HL-60 (cell line): ENCODE measurements at regions not wholly inside any gene's neighbourhood (a gene's known extent, or its start where the extent isn't known, plus 50 kb on each side); places are given as distances from the start of the nearest gene placed in this dataset.

Experiments used
- DNase-seq, 2 experiments: peaks; one replicate each; pipeline ENCODE4 v3.0.0-alpha.2; 2010 to 2020; ENCODE audit warnings: low read depth in 1 of 2, low spot score in 1 of 2
- H3K27ac ChIP-seq: fragments of 250-450 bp; sonication (Bioruptor Pico); replicated peaks from 2 replicates; pipeline ENCODE4 v1.5.1; 2020; ENCODE audit warnings: mild to moderate bottlenecking, moderate library complexity
- H3K27me3 ChIP-seq: fragments of 250-450 bp; sonication (Bioruptor Pico); 2 replicates; pipeline ENCODE4 v1.5.1; 2021; ENCODE audit warnings: mild to moderate bottlenecking, moderate library complexity; ENCODE audit not compliant: insufficient read depth, poor library complexity, severe bottlenecking
- H3K4me3 ChIP-seq: replicated peaks from 2 replicates; pipeline ENCODE4 v1.5.1; 2011; ENCODE audit warnings: mild to moderate bottlenecking, control low read depth, low read length; ENCODE audit not compliant: insufficient read depth
- GABPA ChIP-seq: IDR thresholded peaks from 2 replicates; pipeline ENCODE4 v1.6.1; 2012; ENCODE audit warnings: low read depth
- POLR2AphosphoS5 ChIP-seq: IDR thresholded peaks from 2 replicates; pipeline ENCODE4 v1.6.1; 2012; ENCODE audit warnings: low read depth
- REST ChIP-seq: IDR thresholded peaks from 2 replicates; pipeline ENCODE4 v1.6.1; 2012; ENCODE audit warnings: low read depth; ENCODE audit not compliant: insufficient replicate concordance
- SPI1 ChIP-seq: IDR thresholded peaks from 2 replicates; pipeline ENCODE4 v1.6.1; 2012; ENCODE audit warnings: low read depth, mild to moderate bottlenecking, borderline replicate concordance
- TF ChIP-seq, protein P1 (sequence below): IDR thresholded peaks from one replicate; pipeline ENCODE4 v1.5.1; 2011; ENCODE audit warnings: low read length, control low read depth, inconsistent platforms; ENCODE audit not compliant: insufficient read depth

GRCh38 chr1:77632216-77632615 is 50.2 kb downstream of the ZZZ3 start:
- Histone ChIP-seq H3K27me3 (no peaks in the 10 kb centered on the region), H3K27ac (no peak overlapping the region), H3K4me3 (no peak overlapping the region)
- TF ChIP-seq, protein P1, sequence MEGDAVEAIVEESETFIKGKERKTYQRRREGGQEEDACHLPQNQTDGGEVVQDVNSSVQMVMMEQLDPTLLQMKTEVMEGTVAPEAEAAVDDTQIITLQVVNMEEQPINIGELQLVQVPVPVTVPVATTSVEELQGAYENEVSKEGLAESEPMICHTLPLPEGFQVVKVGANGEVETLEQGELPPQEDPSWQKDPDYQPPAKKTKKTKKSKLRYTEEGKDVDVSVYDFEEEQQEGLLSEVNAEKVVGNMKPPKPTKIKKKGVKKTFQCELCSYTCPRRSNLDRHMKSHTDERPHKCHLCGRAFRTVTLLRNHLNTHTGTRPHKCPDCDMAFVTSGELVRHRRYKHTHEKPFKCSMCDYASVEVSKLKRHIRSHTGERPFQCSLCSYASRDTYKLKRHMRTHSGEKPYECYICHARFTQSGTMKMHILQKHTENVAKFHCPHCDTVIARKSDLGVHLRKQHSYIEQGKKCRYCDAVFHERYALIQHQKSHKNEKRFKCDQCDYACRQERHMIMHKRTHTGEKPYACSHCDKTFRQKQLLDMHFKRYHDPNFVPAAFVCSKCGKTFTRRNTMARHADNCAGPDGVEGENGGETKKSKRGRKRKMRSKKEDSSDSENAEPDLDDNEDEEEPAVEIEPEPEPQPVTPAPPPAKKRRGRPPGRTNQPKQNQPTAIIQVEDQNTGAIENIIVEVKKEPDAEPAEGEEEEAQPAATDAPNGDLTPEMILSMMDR: no peak
- TF ChIP-seq REST (no peak), GABPA (no peak), SPI1 (no peak), POLR2AphosphoS5 (no peak)
- peak in 1 of 2 experiments; percentile 12 for DNase-seq

DNA sequence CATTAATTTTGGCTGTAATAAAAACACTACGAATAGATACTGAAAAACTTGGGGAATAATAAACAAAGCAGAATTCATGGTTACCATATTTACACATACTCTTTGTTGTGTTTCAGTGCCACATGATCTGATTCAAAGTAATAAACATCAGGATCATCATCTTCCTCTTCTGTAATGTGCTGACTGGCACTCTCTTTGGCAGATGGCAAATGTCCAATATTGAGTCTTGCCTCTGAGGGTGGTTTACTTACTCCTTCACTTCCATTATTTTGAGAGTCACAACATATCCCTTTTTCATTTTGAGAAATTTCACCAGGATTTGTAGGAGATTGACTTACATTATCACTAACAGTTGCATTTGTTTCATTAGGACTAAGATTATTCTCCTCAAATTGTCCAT is 50.7 kb downstream of the ZZZ3 start:
- no peak overlapping the region for H3K4me3 ChIP-seq
- no peaks in the 10 kb centered on the region for H3K27me3 ChIP-seq
- H3K27ac ChIP-seq: no peak overlapping the region
- no peak for DNase-seq
- TF ChIP-seq POLR2AphosphoS5 (no peak), GABPA (no peak), REST (no peak), SPI1 (no peak)
- TF ChIP-seq, protein P1: no peak

DNA sequence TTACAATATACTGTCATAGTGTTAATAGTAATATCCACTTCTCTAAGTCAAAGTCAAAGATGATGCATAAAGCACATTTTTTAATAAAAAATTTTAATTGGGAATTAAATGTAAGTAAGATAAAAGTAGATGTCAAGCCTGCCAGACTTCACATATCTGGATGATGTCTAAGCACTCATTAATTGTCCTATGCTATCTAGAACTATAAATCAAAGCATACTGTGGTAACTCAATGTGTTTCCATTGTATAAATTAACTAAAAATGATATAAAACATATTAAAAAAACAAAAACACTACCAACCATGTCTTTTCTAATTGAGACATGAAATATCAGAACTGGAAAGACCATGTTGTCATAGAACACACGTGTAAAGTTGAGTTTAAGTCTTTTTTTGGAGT is 51.2 kb downstream of the ZZZ3 start:
- TF ChIP-seq, protein P1: no peak
- TF ChIP-seq GABPA (no peak), SPI1 (no peak), POLR2AphosphoS5 (no peak), REST (no peak)
- Histone ChIP-seq H3K27ac (no peak overlapping the region), H3K27me3 (no peaks in the 10 kb centered on the region), H3K4me3 (no peak overlapping the region)
- DNase-seq: no peak
